Mesothelial cell of epicardium (in vitro differentiated cells): ENCODE measurements at regions not wholly inside any gene's neighbourhood (a gene's known extent, or its start where the extent isn't known, plus 50 kb on each side); places are given as distances from the start of the nearest gene placed in this dataset.

ENCODE experiments used
- DNase-seq, 2 experiments: peaks; one replicate each; pipeline ENCODE4 v3.0.0; 2021; ENCODE audit warnings: low spot score in 2 of 2; ENCODE audit not compliant: unreplicated experiment in 2 of 2
- H3K27ac Mint-ChIP-seq: 2 replicates; pipeline ENCODE4 v1.8.0; 2021; ENCODE audit warnings: mixed read lengths
- H3K27me3 Mint-ChIP-seq: 2 replicates; pipeline ENCODE4 v1.8.0; 2021; ENCODE audit warnings: low read depth, mixed read lengths
- H3K36me3 Mint-ChIP-seq: 2 replicates; pipeline ENCODE4 v1.8.0; 2021; ENCODE audit warnings: mixed read lengths
- H3K4me1 Mint-ChIP-seq: 2 replicates; pipeline ENCODE4 v1.8.0; 2021; ENCODE audit warnings: mixed read lengths
- H3K4me3 Mint-ChIP-seq: 2 replicates; pipeline ENCODE4 v1.8.0; 2021; ENCODE audit warnings: mild to moderate bottlenecking, moderate library complexity, mixed read lengths
- H3K9me3 Mint-ChIP-seq: 2 replicates; pipeline ENCODE4 v1.8.0; 2021; ENCODE audit warnings: mixed read lengths
- TF ChIP-seq, protein P1 (sequence below): fragments of 200-600 bp; sonication (generic); IDR thresholded peaks from one replicate; pipeline ENCODE4 v1.5.0; 2021; ENCODE audit warnings: antibody characterized with exemption; ENCODE audit not compliant: unreplicated experiment

- peaks cover 4% of the 10 kb centered on the region for H3K4me1 Mint-ChIP-seq
- no peaks in the 10 kb centered on the region for H3K36me3 Mint-ChIP-seq
- H3K27ac Mint-ChIP-seq: no peak overlapping the region
- TF ChIP-seq, protein P1, sequence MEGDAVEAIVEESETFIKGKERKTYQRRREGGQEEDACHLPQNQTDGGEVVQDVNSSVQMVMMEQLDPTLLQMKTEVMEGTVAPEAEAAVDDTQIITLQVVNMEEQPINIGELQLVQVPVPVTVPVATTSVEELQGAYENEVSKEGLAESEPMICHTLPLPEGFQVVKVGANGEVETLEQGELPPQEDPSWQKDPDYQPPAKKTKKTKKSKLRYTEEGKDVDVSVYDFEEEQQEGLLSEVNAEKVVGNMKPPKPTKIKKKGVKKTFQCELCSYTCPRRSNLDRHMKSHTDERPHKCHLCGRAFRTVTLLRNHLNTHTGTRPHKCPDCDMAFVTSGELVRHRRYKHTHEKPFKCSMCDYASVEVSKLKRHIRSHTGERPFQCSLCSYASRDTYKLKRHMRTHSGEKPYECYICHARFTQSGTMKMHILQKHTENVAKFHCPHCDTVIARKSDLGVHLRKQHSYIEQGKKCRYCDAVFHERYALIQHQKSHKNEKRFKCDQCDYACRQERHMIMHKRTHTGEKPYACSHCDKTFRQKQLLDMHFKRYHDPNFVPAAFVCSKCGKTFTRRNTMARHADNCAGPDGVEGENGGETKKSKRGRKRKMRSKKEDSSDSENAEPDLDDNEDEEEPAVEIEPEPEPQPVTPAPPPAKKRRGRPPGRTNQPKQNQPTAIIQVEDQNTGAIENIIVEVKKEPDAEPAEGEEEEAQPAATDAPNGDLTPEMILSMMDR: no peak
- peaks cover 4% of the 10 kb centered on the region for H3K9me3 Mint-ChIP-seq
- no peaks in the 10 kb centered on the region for H3K27me3 Mint-ChIP-seq
- no peak for DNase-seq
- no peak overlapping the region for H3K4me3 Mint-ChIP-seq
These were observed 1774.8 kb upstream of the CELF4 start for GRCh38 chr18:39340418-39340817.

DNA sequence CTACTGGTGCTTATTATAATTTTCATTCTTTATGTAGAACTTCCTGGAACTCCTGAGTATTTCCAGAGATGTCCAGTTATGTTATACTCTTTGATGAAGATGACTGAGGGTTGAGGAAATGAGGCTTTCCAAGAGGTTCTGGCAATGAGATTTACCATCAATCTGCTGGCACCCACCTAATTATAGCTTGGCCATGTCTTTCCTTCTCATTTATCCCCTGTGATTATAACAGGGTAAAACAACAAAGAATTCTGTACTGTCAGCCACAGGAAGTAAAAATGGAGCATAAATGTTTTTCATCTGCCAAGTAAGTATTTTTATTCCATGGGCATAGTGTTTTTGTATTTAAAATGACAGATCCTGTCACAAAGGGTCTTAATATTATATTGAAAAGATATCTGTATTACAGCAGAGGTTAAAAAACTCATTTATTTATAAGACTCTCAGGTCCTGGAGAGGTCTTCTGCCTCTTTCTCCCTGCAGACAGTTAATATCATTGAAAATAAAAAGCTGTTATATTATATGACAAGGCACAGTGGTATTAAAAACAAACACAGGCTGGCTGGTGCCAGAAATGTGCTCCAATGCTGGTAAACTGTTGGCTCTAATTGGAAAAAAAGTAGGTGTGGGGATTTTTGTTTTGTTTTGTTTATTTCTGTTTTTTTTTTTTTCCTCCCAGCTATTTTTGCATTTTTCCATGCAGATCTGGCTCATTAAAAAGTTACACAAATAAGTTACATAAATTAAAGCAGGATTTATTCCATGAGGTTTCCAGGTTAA is 1764.1 kb upstream of the CELF4 start:
- Mint-ChIP-seq H3K9me3 (no peaks in the 10 kb centered on the region), H3K4me1 (no peaks in the 10 kb centered on the region), H3K36me3 (no peaks in the 10 kb centered on the region), H3K27me3 (no peaks in the 10 kb centered on the region), H3K27ac (no peak overlapping the region), H3K4me3 (no peak overlapping the region)
- DNase-seq: no peak
- TF ChIP-seq, protein P1: no peak

DNA sequence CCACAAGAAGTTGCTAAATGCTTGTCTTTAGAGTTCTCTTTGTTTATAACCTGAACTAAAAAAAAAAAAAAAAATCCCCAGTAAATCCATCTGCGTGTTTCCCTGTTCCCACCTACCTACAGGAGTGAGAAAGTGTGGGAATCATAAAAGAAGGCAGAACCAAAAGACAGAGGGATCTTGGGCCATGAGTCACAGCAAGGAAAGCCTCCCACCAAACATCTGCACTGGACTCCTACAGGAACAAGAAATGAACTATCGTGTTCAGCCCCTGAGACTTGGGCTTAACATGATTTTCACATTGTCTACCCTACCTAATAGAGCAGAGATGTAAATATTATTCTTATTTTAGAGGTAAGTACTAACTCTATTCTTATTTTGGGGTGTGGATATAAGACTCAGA is 1761.2 kb upstream of the CELF4 start:
- Mint-ChIP-seq H3K27me3 (no peaks in the 10 kb centered on the region), H3K4me1 (no peaks in the 10 kb centered on the region), H3K27ac (no peak overlapping the region), H3K4me3 (no peak overlapping the region), H3K36me3 (no peaks in the 10 kb centered on the region), H3K9me3 (no peaks in the 10 kb centered on the region)
- TF ChIP-seq, protein P1: no peak
- DNase-seq: no peak

DNA sequence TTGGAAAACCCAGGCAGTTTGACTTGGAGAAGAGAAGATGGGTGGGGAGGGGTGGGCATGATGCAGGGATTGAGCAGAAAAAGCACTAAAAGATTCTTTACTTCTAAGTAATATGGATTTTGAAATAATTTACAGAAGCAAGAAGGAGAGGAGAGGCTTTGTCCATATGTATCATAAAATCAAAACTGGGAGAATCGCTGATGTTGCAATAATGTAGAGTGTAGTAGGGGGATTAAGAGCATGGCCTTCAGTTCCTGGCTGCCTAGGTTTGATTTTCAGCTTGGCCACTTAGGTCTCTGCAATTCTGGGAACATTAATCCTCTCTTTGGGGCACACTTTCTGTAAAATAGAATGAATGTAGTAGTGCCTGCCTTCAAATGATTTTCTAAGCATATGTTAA is 1760.4 kb upstream of the CELF4 start:
- H3K36me3 Mint-ChIP-seq: no peaks in the 10 kb centered on the region
- no peak for DNase-seq
- no peaks in the 10 kb centered on the region for H3K9me3 Mint-ChIP-seq

GRCh38 chr18:39319141-39319540 is 1753.5 kb upstream of the CELF4 start:
- peaks cover 8% of the 10 kb centered on the region for H3K4me1 Mint-ChIP-seq

More for the DNA sequence above, 1760.4 kb upstream of the CELF4 start:
- no peak overlapping the region for H3K27ac Mint-ChIP-seq
- TF ChIP-seq, protein P1: no peak
- H3K27me3 Mint-ChIP-seq: no peaks in the 10 kb centered on the region
- no peaks in the 10 kb centered on the region for H3K4me1 Mint-ChIP-seq
- H3K4me3 Mint-ChIP-seq: no peak overlapping the region

More at GRCh38 chr18:39319141-39319540, 1753.5 kb upstream of the CELF4 start:
- Mint-ChIP-seq H3K36me3 (no peaks in the 10 kb centered on the region), H3K27me3 (no peaks in the 10 kb centered on the region), H3K9me3 (no peaks in the 10 kb centered on the region), H3K27ac (no peak overlapping the region), H3K4me3 (no peak overlapping the region)
- TF ChIP-seq, protein P1: no peak
- DNase-seq: no peak
